PC-3 (cell line): ENCODE measurements at regions not wholly inside any gene's neighbourhood (a gene's known extent, or its start where the extent isn't known, plus 50 kb on each side); places are given as distances from the start of the nearest gene placed in this dataset.
"Not testable (repeated sequence)": the region's sequence is repeated elsewhere in the genome, so short reads cannot be mapped to it uniquely, and the experiment has no call there.

Experiments used
- CTCF ChIP-seq: fragments of 300-600 bp; sonication (generic); conservative IDR thresholded peaks from 2 replicates; pipeline ENCODE4 v1.5.1; 2017; ENCODE audit warnings: antibody characterized with exemption, low read depth, mild to moderate bottlenecking, low read length
- EZH2 ChIP-seq: fragments of 300-600 bp; sonication (generic); IDR thresholded peaks from one replicate; pipeline ENCODE4 v1.6.1; 2017; ENCODE audit warnings: antibody characterized with exemption, mild to moderate bottlenecking, low read length; ENCODE audit not compliant: unreplicated experiment
- EZH2phosphoT487 ChIP-seq: fragments of 300-600 bp; sonication (generic); IDR thresholded peaks from 2 replicates; pipeline ENCODE4 v1.6.1; 2018; ENCODE audit warnings: mild to moderate bottlenecking, antibody characterized with exemption, low read length, borderline replicate concordance

- not testable (repeated sequence) for TF ChIP-seq CTCF, EZH2phosphoT487, EZH2
Measured at GRCh38 chr1:121538148-121538547, 353.4 kb downstream of the SRGAP2C start.
